ENCODE measurements at regions not wholly inside any gene's neighbourhood (a gene's known extent, or its start where the extent isn't known, plus 50 kb on each side); places are given as distances from the start of the nearest gene placed in this dataset.

DNA sequence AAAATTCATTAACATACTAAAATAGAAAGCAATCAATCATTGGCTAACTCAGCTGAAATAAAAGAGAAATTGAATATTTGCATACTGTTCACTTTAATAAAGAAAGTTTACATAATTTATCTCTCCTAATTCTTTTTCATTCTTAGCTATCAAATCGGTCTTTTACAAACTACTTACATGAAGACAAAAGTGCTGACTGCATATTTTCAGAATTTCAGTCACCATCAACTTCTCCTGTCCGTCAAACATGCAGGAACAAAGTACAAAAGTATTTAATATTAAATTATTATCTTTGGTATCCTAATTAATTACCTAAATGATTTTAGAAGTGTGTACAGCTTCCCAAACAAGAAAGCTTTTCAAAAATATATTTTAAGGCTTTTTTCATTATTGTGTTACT, 248.4 kb downstream of the CYLC2 start:
- DNase-seq = no peak
- no peak overlapping the region for H3K27ac ChIP-seq
- H3K9me3 ChIP-seq = no peaks in the 10 kb centered on the region
- H3K36me3 ChIP-seq = no peaks in the 10 kb centered on the region
- no peaks in the 10 kb centered on the region for H3K27me3 ChIP-seq
- intact Hi-C loops (cut with DNase I) = loop anchor here in 1 of 4 donors (10.0 kb wide), 1 partner anchor 51 kb away; no protein-coding TSS in a partner anchor
- no peak overlapping the region for H3K4me3 ChIP-seq
- no peaks in the 10 kb centered on the region for H3K4me1 ChIP-seq (ENCODE audit: insufficient read depth)
- TF ChIP-seq POLR2A (IDR thresholded peaks at IDR 0.05) (no peak), EP300 (IDR thresholded peaks at IDR 0.05) (no peak), CTCF (IDR thresholded peaks at IDR 0.05) (no peak)
- 62 to 73% (median 62%) methylated on average over 2 of the region's 2 CpGs for WGBS, 3 donors

DNA sequence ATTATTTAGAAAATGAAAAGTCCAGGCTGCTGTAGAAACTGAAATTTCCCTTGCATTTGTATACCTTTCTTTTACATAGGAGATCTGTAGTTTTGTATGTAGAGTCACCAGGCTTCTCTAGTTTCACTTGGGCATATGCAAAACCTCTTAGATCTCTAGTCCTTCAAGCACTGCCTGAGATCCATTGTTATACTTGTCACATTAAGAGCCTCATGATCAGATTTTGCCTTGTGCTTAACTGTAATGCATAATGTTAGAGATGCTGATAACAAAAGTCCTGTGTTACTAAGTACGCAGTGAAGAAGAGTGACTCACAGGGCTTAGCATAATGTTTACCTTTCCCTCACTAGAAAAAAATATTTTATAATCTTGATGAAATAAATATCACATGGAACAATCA, 250.2 kb downstream of the CYLC2 start:
- intact Hi-C loops (cut with DNase I) = loop anchor here in 1 of 4 donors (10.0 kb wide), 1 partner anchor 49 kb away; no protein-coding TSS in a partner anchor
- no peaks in the 10 kb centered on the region for H3K4me1 ChIP-seq (ENCODE audit: insufficient read depth)
- no peaks in the 10 kb centered on the region for H3K27me3 ChIP-seq
- no peaks in the 10 kb centered on the region for H3K9me3 ChIP-seq
- H3K4me3 ChIP-seq = no peak overlapping the region
- H3K36me3 ChIP-seq = no peaks in the 10 kb centered on the region
- H3K27ac ChIP-seq = no peak overlapping the region
- no peak for TF ChIP-seq POLR2A (IDR thresholded peaks at IDR 0.05)
- WGBS, 3 donors = 71 to 83% (median 81%) methylated on average over 1 of the region's 1 CpG
- DNase-seq = no peak

DNA sequence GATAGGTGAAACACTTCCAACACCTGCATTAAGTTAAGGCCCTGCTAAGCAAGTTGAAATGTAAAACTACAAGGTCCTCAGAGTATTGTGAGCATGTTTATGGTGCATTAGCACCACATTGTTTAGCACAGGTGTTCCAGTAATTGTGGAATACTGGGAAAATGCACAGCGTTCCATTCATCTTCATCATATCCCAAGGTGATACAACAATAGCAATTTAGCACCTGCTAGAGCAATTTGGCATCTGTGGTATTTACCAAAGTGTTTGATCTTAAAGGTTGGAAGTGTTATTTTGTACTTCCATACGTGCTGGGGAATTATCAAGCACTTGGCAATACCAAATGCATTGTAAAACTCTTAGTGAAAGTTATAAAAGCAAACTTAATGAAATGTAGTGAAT, 266.8 kb downstream of the CYLC2 start:
- no peaks in the 10 kb centered on the region for H3K27me3 ChIP-seq
- intact Hi-C loops (cut with DNase I) = no loop called here
- no peak for DNase-seq
- H3K4me1 ChIP-seq (ENCODE audit: insufficient read depth) = no peaks in the 10 kb centered on the region
- no peak overlapping the region for H3K27ac ChIP-seq
- H3K4me3 ChIP-seq = no peak overlapping the region
- 45 to 54% (median 51%) methylated on average over 2 of the region's 2 CpGs for WGBS, 3 donors
- no peaks in the 10 kb centered on the region for H3K36me3 ChIP-seq
- no peaks in the 10 kb centered on the region for H3K9me3 ChIP-seq
- no peak for TF ChIP-seq CTCF (IDR thresholded peaks at IDR 0.05)
- no peak for TF ChIP-seq POLR2A (IDR thresholded peaks at IDR 0.05)
- no peak for TF ChIP-seq EP300 (IDR thresholded peaks at IDR 0.05)

DNA sequence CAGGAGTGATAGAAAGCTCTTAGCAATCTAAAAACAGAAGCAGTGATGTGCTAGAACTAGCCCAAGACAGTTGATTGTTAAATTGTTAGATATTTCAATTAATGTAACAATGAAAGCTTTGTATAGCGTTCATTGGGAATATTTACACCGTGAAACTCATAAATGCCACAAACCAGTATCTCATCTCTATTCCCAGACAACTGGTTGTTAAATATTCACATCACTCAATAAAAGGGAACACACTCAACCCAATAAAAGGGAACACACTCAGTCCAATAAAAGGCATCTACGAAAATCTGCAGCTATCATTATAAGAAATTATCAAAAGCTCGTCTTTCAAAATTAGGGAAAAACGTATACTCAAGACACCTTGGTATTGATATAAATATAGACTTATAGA, 270.9 kb downstream of the CYLC2 start:
- no peak for TF ChIP-seq CTCF (IDR thresholded peaks at IDR 0.05)
- TF ChIP-seq POLR2A (IDR thresholded peaks at IDR 0.05) = no peak
- no peak for TF ChIP-seq EP300 (IDR thresholded peaks at IDR 0.05)
- no peaks in the 10 kb centered on the region for H3K4me1 ChIP-seq (ENCODE audit: insufficient read depth)
- H3K27me3 ChIP-seq = no peaks in the 10 kb centered on the region
- no peaks in the 10 kb centered on the region for H3K36me3 ChIP-seq
- no peak overlapping the region for H3K4me3 ChIP-seq
- intact Hi-C loops (cut with DNase I) = no loop called here
- DNase-seq = no peak
- 89 to 91% (median 90%) methylated on average over 5 of the region's 5 CpGs for WGBS, 3 donors
- H3K27ac ChIP-seq = no peak overlapping the region
- H3K9me3 ChIP-seq = no peaks in the 10 kb centered on the region

DNA sequence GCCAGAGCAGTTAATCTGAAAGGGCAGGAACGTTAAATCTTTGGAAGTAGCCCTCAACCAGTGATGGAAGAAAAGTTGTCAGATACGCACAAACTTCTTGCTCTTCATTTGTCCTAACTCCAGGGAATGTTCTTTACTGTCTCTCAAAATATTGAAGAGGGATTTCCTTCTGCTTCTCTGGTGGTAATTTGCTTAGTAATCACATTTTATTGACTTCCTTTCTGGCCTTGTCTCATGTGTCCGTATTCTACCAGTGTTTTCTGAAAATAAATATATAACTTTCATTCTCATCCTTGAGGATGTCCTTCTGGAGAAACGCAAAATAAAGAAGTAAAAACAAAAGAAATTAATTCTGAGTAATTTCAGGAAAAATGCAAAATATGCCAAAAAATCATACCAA, 282.1 kb downstream of the CYLC2 start:
- Histone ChIP-seq H3K4me1 (ENCODE audit: insufficient read depth) (no peaks in the 10 kb centered on the region), H3K4me3 (no peak overlapping the region), H3K36me3 (no peaks in the 10 kb centered on the region), H3K9me3 (no peaks in the 10 kb centered on the region), H3K27ac (no peak overlapping the region), H3K27me3 (no peaks in the 10 kb centered on the region)
- no peak for DNase-seq
- no peak for TF ChIP-seq EP300 (IDR thresholded peaks at IDR 0.05)
- no peak for TF ChIP-seq CTCF (IDR thresholded peaks at IDR 0.05)
- no peak for TF ChIP-seq POLR2A (IDR thresholded peaks at IDR 0.05)
- intact Hi-C loops (cut with DNase I) = no loop called here
- 34 to 72% (median 49%) methylated on average over 4 of the region's 4 CpGs for WGBS, 3 donors
